Neutrophil (primary cell): ENCODE measurements at regions not wholly inside any gene's neighbourhood (a gene's known extent, or its start where the extent isn't known, plus 50 kb on each side); places are given as distances from the start of the nearest gene placed in this dataset.

Source experiments
- H3K27ac ChIP-seq: fragments of 200-600 bp; sonication (generic); 2 replicates; pipeline ENCODE4 v1.5.1; 2016; ENCODE audit warnings: mild to moderate bottlenecking, moderate library complexity
- H3K27me3 ChIP-seq: fragments of 200-600 bp; sonication (generic); 2 replicates; pipeline ENCODE4 v1.6.0; 2016; ENCODE audit warnings: mild to moderate bottlenecking
- H3K36me3 ChIP-seq: fragments of 200-600 bp; sonication (generic); 2 replicates; pipeline ENCODE4 v1.5.1; 2017
- H3K4me1 ChIP-seq, 2 experiments: fragments of 200-600 bp in 1 of 2; sonication (generic) in 1 of 2; 1 replicate in 1 of 2; 2 replicates in 1 of 2; pipeline versions ENCODE4 v1.5.1 to v1.6.1; 2013 to 2016; ENCODE audit warnings: low read depth in 1 of 2, low read length in 1 of 2, mild to moderate bottlenecking in 1 of 2, moderate library complexity in 1 of 2; ENCODE audit not compliant: control insufficient read depth in 1 of 2, insufficient read depth in 1 of 2
- H3K4me3 ChIP-seq, 2 experiments: fragments of 200-600 bp in 1 of 2; sonication (generic) in 1 of 2; 1 replicate in 1 of 2; 2 replicates in 1 of 2; pipeline ENCODE4 v1.5.1; 2013 to 2016; ENCODE audit warnings: low read depth in 1 of 2, low read length in 1 of 2, mild to moderate bottlenecking in 1 of 2, moderate library complexity in 1 of 2
- H3K9me3 ChIP-seq: fragments of 200-600 bp; sonication (generic); 2 replicates; pipeline ENCODE4 v1.5.1; 2016
- CTCF ChIP-seq: fragments of 200-600 bp; sonication (generic); IDR thresholded peaks from 2 replicates; pipeline ENCODE4 v1.5.1; 2016; ENCODE audit warnings: antibody characterized with exemption

- TF ChIP-seq CTCF: no peak
- Histone ChIP-seq H3K27ac (no peak overlapping the region), H3K4me3 (no peak overlapping the region), H3K27me3 (no peaks in the 10 kb centered on the region), H3K4me1 (no peaks in the 10 kb centered on the region), H3K36me3 (no peaks in the 10 kb centered on the region), H3K9me3 (no peaks in the 10 kb centered on the region)
Observed at GRCh38 chr1:218694636-218695035, 349.5 kb downstream of the TGFB2 start.

DNA sequence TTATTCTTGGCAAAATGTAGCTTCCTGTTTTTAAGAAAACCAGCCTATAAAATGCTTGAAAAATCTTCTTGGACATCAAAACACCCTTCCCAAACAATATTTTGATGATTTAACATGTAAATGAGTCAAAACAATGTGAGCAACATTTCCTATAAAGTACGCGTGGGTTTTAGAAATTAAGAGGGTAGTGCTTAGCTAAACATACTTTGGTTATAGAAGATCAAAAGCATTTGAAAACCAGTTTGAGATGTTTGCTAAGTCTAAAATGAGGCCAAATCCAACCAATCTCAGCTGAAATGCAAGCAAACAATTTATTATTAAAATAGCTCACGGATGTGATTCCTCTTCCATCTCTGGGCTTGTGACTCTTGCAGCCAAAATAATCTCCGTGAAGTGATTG, 350.4 kb downstream of the TGFB2 start:
- H3K36me3 ChIP-seq: no peaks in the 10 kb centered on the region
- H3K4me3 ChIP-seq: no peak overlapping the region
- no peaks in the 10 kb centered on the region for H3K27me3 ChIP-seq
- H3K27ac ChIP-seq: no peak overlapping the region
- H3K4me1 ChIP-seq: no peaks in the 10 kb centered on the region
- no peaks in the 10 kb centered on the region for H3K9me3 ChIP-seq
- TF ChIP-seq CTCF: no peak

GRCh38 chr1:218698141-218698540, 353.0 kb downstream of the TGFB2 start:
- H3K27ac ChIP-seq: no peak overlapping the region
- H3K4me3 ChIP-seq: no peak overlapping the region
- H3K9me3 ChIP-seq: no peaks in the 10 kb centered on the region
- H3K36me3 ChIP-seq: no peaks in the 10 kb centered on the region
- H3K4me1 ChIP-seq: no peaks in the 10 kb centered on the region
- no peaks in the 10 kb centered on the region for H3K27me3 ChIP-seq
- TF ChIP-seq CTCF: no peak

DNA sequence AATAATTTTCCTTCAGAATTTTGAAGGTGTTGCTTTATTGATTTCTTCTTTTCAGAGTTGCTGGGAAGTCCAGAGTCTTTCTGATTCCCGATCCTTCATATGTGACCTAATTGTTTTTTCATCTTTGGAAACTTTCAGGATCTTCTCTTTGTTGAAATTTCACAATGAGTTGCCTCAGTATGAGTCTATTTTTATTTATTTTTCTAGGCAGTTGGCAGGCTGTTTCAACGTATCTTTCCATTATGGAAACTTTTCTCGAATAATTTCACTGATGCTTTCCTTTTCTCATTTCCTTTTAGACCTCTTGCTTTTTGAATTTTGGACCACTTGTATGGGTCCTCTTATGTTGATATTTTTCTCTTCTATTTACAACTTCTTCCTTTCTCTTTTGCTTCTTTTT, 354.3 kb downstream of the TGFB2 start:
- H3K9me3 ChIP-seq: no peaks in the 10 kb centered on the region
- no peaks in the 10 kb centered on the region for H3K27me3 ChIP-seq
- H3K4me1 ChIP-seq: no peaks in the 10 kb centered on the region
- no peak overlapping the region for H3K27ac ChIP-seq
- H3K4me3 ChIP-seq: no peak overlapping the region
- no peak for TF ChIP-seq CTCF
- no peaks in the 10 kb centered on the region for H3K36me3 ChIP-seq

DNA sequence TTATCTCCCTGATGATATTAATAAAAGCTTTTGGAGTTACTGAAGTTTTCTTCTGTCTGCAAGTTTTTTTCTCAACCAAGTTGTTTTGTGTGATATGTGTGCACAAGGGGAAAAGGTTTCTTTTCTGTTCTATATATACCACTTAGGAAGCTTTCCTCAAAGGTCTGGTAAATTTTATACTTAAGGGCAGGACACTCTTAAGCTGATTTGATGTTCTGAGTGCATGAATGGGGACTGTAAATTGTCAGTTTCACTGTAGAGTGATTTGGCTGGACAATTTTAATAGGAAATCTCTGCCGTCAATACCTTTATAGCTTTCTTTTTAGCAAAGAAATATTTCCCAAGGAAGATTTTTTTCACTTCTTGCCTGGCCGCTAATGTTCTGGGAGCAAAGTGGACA, 354.7 kb downstream of the TGFB2 start:
- Histone ChIP-seq H3K27me3 (no peaks in the 10 kb centered on the region), H3K27ac (no peak overlapping the region), H3K4me3 (no peak overlapping the region), H3K9me3 (no peaks in the 10 kb centered on the region), H3K4me1 (no peaks in the 10 kb centered on the region), H3K36me3 (no peaks in the 10 kb centered on the region)
- TF ChIP-seq CTCF: no peak

GRCh38 chr1:218700666-218701065, 355.5 kb downstream of the TGFB2 start:
- H3K4me1 ChIP-seq: no peaks in the 10 kb centered on the region
- no peak for TF ChIP-seq CTCF
- no peaks in the 10 kb centered on the region for H3K9me3 ChIP-seq
- no peaks in the 10 kb centered on the region for H3K36me3 ChIP-seq
- no peak overlapping the region for H3K4me3 ChIP-seq
- no peak overlapping the region for H3K27ac ChIP-seq
- H3K27me3 ChIP-seq: no peaks in the 10 kb centered on the region
